ENCODE measurements at regions not wholly inside any gene's neighbourhood (a gene's known extent, or its start where the extent isn't known, plus 50 kb on each side); places are given as distances from the start of the nearest gene placed in this dataset.

GRCh38 chr10:118148247-118148646 lies 101.5 kb upstream of the RAB11FIP2 start:
- Histone ChIP-seq H3K27me3 (no peaks in the 10 kb centered on the region), H3K4me3 (no peak overlapping the region), H3K36me3 (no peaks in the 10 kb centered on the region), H3K27ac (no peak overlapping the region), H3K4me1 (no peaks in the 10 kb centered on the region), H3K9me3 (no peaks in the 10 kb centered on the region)
- intact Hi-C loops (cut with DNase I; ENCODE audit: low total_unique reads) = no loop called here
- DNase-seq = no peak
- TF ChIP-seq EP300 (IDR thresholded peaks at IDR 0.05) (no peak), POLR2A (IDR thresholded peaks at IDR 0.05) (no peak), POLR2AphosphoS5 (IDR thresholded peaks at IDR 0.05) (no peak), CTCF (IDR thresholded peaks at IDR 0.05) (no peak)

GRCh38 chr10:118145256-118145655 lies 98.5 kb upstream of the RAB11FIP2 start:
- no peak overlapping the region for H3K27ac ChIP-seq
- no peaks in the 10 kb centered on the region for H3K27me3 ChIP-seq
- H3K9me3 ChIP-seq = no peaks in the 10 kb centered on the region
- H3K4me3 ChIP-seq = no peak overlapping the region
- peak in 1 of 2 donors; percentile 31 for DNase-seq
- intact Hi-C loops (cut with DNase I; ENCODE audit: low total_unique reads) = no loop called here
- H3K36me3 ChIP-seq = no peaks in the 10 kb centered on the region
- no peaks in the 10 kb centered on the region for H3K4me1 ChIP-seq
- TF ChIP-seq POLR2AphosphoS5 (IDR thresholded peaks at IDR 0.05) (no peak), EP300 (IDR thresholded peaks at IDR 0.05) (no peak), CTCF (IDR thresholded peaks at IDR 0.05) (no peak), POLR2A (IDR thresholded peaks at IDR 0.05) (no peak)
- 65 to 86% (median 74%) methylated on average over 4 of the region's 4 CpGs for WGBS, 5 donors

- Histone ChIP-seq H3K27ac (no peak overlapping the region), H3K4me3 (no peak overlapping the region), H3K4me1 (no peaks in the 10 kb centered on the region), H3K9me3 (no peaks in the 10 kb centered on the region), H3K27me3 (no peaks in the 10 kb centered on the region), H3K36me3 (no peaks in the 10 kb centered on the region)
- 73 to 84% (median 79%) methylated on average over 6 of the region's 6 CpGs for WGBS, 5 donors
- intact Hi-C loops (cut with DNase I; ENCODE audit: low total_unique reads) = no loop called here
- TF ChIP-seq EP300 (IDR thresholded peaks at IDR 0.05) = no peak
- no peak for TF ChIP-seq CTCF (IDR thresholded peaks at IDR 0.05)
- no peak for TF ChIP-seq POLR2A (IDR thresholded peaks at IDR 0.05)
- no peak for TF ChIP-seq POLR2AphosphoS5 (IDR thresholded peaks at IDR 0.05)
- DNase-seq = no peak
Observed at GRCh38 chr10:118141471-118141870, 94.7 kb upstream of the RAB11FIP2 start.

- no peak for DNase-seq
- H3K27ac ChIP-seq = no peak overlapping the region
- TF ChIP-seq CTCF (IDR thresholded peaks at IDR 0.05) = no peak
- no peak for TF ChIP-seq POLR2AphosphoS5 (IDR thresholded peaks at IDR 0.05)
- H3K4me3 ChIP-seq = no peak overlapping the region
- intact Hi-C loops (cut with DNase I; ENCODE audit: low total_unique reads) = no loop called here
- H3K4me1 ChIP-seq = no peaks in the 10 kb centered on the region
- H3K36me3 ChIP-seq = no peaks in the 10 kb centered on the region
- H3K27me3 ChIP-seq = no peaks in the 10 kb centered on the region
- H3K9me3 ChIP-seq = no peaks in the 10 kb centered on the region
Observed at GRCh38 chr10:118139321-118139720, 92.6 kb upstream of the RAB11FIP2 start.

GRCh38 chr10:118128675-118129074 lies 81.9 kb upstream of the RAB11FIP2 start:
- no peak for DNase-seq
- H3K4me1 ChIP-seq = no peaks in the 10 kb centered on the region
- intact Hi-C loops (cut with DNase I; ENCODE audit: low total_unique reads) = no loop called here
- H3K36me3 ChIP-seq = no peaks in the 10 kb centered on the region
- no peaks in the 10 kb centered on the region for H3K27me3 ChIP-seq
- TF ChIP-seq EP300 (IDR thresholded peaks at IDR 0.05) (no peak), POLR2A (IDR thresholded peaks at IDR 0.05) (no peak), POLR2AphosphoS5 (IDR thresholded peaks at IDR 0.05) (no peak), CTCF (IDR thresholded peaks at IDR 0.05) (no peak)
- no peak overlapping the region for H3K27ac ChIP-seq
- no peaks in the 10 kb centered on the region for H3K9me3 ChIP-seq
- H3K4me3 ChIP-seq = no peak overlapping the region
- 35 to 56% (median 53%) methylated on average over 2 of the region's 2 CpGs for WGBS, 5 donors

Data from stomach (tissue), 8 donors.